HG03460 (cell line): ENCODE measurements at regions not wholly inside any gene's neighbourhood (a gene's known extent, or its start where the extent isn't known, plus 50 kb on each side); places are given as distances from the start of the nearest gene placed in this dataset.
A peak's percentile ranks its signal among the peaks of the same experiment; 100 is the strongest.
"Not testable (repeated sequence)": the region's sequence is repeated elsewhere in the genome, so short reads cannot be mapped to it uniquely, and the experiment has no call there.

Experiments used
- ATAC-seq: cut with Tn5 transposase; IDR thresholded peaks from one replicate; pipeline ENCODE4 v1.9.1; 2021; ENCODE audit not compliant: unreplicated experiment

DNA sequence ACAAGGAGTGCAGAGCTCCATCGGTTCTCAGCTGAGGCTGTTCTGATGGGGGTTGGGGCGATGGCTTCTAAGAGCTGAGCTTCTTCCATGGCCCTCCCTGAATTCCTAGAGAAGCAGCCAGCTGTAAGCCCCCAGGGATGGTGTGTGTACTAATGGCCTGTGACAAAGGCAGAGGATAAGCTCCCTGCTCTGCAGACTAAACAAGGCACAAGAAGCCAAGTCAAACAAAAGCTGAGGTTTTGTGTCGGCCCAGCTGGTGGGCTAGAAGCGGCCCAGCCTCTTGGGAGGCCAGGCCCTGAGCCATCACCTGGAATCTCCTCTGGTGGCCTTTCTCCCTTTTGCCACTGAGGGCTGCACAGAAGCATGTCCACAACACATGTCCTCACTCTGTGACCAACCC, 75.0 kb upstream of the XPA start:
- no peak for ATAC-seq

DNA sequence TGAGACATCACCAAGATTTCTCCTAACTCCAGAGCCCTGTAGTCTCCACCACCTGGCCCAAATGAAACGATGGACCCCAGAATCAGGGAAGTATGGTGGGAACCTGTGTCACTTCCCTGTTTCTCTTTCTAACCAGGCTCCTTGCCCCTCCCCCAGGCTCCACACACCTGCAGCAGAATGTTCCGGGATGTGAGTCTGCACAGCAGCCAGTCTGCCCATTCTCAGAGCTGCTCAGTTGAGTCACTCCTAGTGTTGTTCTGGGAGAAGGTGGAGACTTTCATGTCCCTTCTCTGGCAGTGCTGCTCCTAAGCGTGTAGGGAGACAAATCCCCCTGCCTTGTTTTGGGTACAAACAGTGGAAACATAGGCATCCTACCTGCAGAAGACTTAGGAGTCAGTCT, 76.0 kb upstream of the XPA start:
- ATAC-seq, result no peak

GRCh38 chr9:97773723-97774122, 76.6 kb upstream of the XPA start:
- ATAC-seq, result no peak

DNA sequence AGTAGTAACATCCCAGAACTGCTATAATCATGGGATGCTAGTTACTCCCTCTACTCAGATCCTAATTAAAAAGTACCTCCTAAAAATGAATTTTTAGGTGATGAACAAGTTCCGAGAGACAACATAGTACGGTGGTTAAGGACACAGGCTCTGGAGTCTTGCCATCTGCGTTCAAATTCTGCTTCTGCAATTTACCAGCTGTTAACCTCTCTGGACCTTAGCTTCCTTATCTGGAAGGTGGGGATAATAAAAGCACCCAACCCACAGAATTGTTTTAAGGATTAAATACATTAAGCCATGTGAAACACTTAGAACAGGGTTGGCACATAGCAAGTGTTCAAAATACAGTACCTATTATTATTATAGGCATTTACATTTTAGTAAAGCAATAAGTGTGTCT, 77.5 kb upstream of the XPA start:
- ATAC-seq, result no peak

DNA sequence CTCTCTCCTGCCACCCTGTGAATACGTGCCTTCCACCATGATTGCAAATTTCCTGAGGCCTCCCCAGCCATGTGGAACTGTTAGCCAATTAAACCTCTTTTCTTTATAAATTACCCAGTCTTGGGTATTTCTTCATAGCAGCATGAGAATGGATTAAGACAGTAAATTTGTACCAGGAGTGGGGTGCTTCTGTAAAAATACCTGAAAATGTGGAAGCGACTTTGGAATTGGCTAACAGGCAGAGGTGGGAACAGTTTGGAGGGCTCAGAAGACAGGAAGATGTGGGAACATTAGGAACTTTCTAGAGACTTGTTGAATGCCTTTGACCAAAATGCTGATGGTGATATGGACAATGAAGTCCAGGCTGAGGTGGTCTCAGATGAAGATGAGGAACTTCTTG, 74.3 kb upstream of the FOXE1 start:
- ATAC-seq, result not testable (repeated sequence)

- no peak for ATAC-seq
Measured at GRCh38 chr9:97779608-97780007, 73.4 kb upstream of the FOXE1 start.

DNA sequence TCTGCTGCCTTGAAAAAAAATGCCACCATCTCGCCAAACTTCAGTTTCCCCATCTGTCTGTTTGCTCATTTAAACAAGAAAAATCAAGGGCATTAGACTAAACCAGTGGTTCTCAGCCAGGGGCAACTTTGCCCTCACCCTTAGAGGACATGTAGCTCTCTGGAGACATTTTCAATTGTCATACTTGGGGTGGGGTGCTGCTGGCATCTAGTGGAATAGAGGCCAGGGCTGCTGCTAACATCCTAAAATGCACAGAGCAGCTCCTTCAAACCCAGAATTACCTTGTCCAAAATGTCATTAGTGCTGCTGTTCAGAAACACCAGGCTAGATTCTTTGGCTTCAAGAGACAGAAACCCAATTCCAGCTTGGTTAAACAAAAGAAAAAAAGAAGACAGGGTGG, 71.1 kb upstream of the FOXE1 start:
- no peak for ATAC-seq

GRCh38 chr9:97786341-97786740, 66.7 kb upstream of the FOXE1 start:
- no peak for ATAC-seq

DNA sequence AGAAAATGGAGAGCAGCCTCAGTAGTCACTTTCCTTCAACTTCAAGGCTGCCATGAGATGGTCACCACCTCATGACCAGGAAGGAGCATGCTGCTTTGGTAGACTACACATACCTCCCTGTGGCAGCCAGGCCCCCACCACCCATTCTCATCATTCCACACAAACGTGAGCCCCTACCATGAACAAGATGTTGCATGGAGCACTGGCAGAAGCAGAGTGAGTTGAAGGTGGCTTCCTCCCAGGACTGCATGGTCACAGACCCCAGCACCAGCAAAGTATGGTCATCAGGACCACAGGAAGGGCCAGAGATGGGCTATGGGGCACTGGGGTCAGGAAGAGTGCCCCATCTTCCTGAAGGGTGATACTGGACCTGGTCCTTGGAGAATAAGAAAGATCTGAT, 65.5 kb upstream of the FOXE1 start:
- ATAC-seq, result no peak

DNA sequence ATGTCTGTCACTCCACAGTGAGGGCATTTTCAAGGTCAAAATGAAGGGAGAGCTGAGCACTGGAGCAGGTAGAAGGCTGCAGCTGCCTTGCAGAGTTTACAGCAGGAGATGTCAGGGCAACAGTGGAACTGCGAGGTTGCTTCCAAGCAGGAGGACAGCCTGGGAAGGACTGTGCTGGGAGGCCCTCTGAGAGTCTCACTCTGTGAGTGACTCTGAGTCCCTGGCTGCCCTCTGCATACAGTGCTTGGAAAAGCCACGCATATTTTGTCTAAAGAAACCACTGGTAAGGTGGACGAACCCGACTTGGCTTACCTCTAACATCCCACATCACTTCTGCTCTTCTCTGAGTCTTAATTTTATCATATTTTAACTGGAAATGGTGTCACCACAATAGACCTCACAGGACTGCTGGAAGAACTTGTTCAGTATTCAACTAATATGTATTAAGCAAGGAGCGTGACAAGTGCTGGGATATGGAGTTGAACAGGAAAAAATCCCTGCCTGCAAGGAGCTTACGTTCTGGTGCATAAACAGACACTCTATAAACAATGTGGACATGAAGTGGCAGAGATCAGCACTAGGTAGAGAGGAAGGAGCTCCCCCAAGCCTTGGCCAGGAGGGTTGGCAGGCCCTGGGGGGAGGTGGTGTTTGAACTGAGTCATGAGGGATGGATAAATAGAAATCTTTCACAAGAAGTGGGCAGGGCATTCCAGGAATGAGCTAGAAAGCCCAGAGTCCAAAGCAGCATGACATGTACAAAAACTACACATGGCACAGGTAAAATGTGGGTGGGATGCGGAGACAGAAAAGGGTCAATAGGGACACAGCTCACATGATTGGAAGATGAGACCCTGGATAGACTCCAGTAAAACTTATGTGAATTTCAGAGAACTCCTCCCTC, 64.0 kb upstream of the FOXE1 start:
- ATAC-seq, result no peak

DNA sequence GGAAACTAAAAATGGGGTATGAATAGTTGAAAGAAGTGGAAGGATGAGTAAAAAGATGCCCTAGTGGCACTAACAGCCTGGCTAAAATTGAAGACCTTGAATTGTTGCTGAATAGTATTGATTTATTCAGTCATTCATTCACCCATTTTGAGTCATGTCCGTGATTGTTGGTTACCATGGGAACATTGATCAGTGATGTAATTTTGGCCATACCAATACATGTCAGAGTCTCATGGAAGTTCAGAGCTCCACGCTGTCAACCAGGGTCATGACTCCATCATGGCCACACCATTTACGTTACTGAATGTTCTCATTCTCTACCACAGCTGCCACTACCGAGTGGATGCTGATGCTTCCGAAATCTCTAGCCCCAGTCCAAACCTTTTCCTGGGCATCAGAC, 62.5 kb upstream of the FOXE1 start:
- ATAC-seq, result no peak

GRCh38 chr9:97791542-97791941, 61.5 kb upstream of the FOXE1 start:
- ATAC-seq, result no peak

GRCh38 chr9:97793067-97793466, 60.0 kb upstream of the FOXE1 start:
- no peak for ATAC-seq

GRCh38 chr9:97794666-97795065, 58.4 kb upstream of the FOXE1 start:
- no peak for ATAC-seq

DNA sequence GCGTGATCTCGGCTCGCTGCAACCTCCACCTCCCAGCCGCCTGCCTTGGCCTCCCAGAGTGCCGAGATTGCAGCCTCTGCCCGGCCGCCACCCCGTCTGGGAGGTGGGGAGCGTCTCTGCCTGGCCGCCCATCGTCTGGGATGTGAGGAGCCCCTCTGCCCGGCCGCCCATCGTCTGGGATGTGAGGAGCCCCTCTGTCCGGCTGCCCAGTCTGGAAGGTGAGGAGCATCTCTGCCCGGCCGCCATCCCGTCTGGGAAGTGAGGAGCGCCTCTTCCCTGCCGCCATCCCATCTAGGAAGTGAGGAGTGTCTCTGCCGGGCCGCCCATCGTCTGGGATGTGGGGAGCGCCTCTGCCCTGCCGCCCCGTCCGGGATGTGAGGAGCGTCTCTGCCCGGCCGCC, 56.9 kb upstream of the FOXE1 start:
- ATAC-seq, result not testable (repeated sequence)

DNA sequence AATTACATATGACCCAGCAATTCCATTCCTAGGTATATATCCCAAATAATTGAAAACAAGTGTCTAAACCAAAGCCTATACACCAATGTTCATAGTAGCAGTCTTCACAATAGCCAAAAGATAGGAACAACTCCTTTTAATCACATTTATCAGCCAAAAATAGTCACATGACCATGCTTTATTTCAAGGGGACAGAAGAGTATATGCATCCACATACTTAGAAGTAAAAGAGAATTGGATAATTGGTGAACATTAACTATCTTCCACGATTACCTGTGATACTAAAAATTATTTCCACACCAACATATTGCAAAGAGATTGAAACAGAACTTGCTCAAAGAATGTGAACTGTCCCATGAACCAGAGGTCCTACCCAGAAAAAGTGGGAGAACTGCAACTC, 51.8 kb upstream of the FOXE1 start:
- no peak for ATAC-seq

GRCh38 chr9:97802276-97802675, 50.8 kb upstream of the FOXE1 start:
- ATAC-seq, result no peak

GRCh38 chr9:97803167-97804058, 49.6 kb upstream of the FOXE1 start:
- peak; percentile 85 for ATAC-seq
